AG04449 (cell line): ENCODE measurements at regions not wholly inside any gene's neighbourhood (a gene's known extent, or its start where the extent isn't known, plus 50 kb on each side); places are given as distances from the start of the nearest gene placed in this dataset.

ENCODE experiments used
- CTCF ChIA-PET: fragments of 350-600 bp; formaldehyde crosslinking; extraction: SDS; loops from one replicate; lab custom pipeline; 2021; ENCODE audit warnings: antibody characterized with exemption; lab: Yijun Ruan, JAX
- POLR2A ChIA-PET: fragments of 400-600, 350-600 bp; formaldehyde crosslinking; extraction: SDS; loops from one replicate; lab custom pipeline; 2020; ENCODE audit warnings: antibody characterized with exemption, inconsistent platforms; lab: Yijun Ruan, JAX
- DNase-seq: peaks from one replicate; pipeline ENCODE4 v3.0.0-alpha.2; 2010; ENCODE audit warnings: low read depth, low spot score
- H3K4me3 ChIP-seq: 2 replicates; pipeline ENCODE4 v1.5.1; 2011; ENCODE audit warnings: low read depth, mild to moderate bottlenecking, control low read depth, low read length
- CTCF ChIP-seq: IDR thresholded peaks from one replicate; pipeline ENCODE4 v1.5.1; 2011; ENCODE audit warnings: mild to moderate bottlenecking, moderate library complexity, low read length, control low read depth, inconsistent platforms; ENCODE audit not compliant: insufficient read depth; ENCODE audit errors: missing control alignments

- POLR2A ChIA-PET: interaction anchor here (2.9 kb wide), 1 partner anchor 81 kb away, joined by 8 read pairs; the partner anchor contains the start of gene BTG1
These were observed 80.6 kb downstream of the BTG1 start for GRCh38 chr12:92065018-92065499.

GRCh38 chr12:92064422-92064821, 81.2 kb downstream of the BTG1 start:
- ChIA-PET POLR2A (interaction anchor here (2.9 kb wide), 1 partner anchor 81 kb away, joined by 8 read pairs; the partner anchor contains the start of gene BTG1), CTCF (interaction anchor here (1.7 kb wide), 1 partner anchor 683 kb away, joined by 4 read pairs; no protein-coding TSS in a partner anchor)
- H3K4me3 ChIP-seq: no peak overlapping the region
- DNase-seq: no peak
- no peak for TF ChIP-seq CTCF

More at GRCh38 chr12:92065018-92065499, 80.6 kb downstream of the BTG1 start:
- H3K4me3 ChIP-seq: no peak overlapping the region
- CTCF ChIA-PET: interaction anchor here (1.4 to 1.7 kb wide), 2 partner anchors 9 to 684 kb away, joined by 4 read pairs; no protein-coding TSS in a partner anchor
- no peak for TF ChIP-seq CTCF
- DNase-seq: no peak

- DNase-seq: no peak
- H3K4me3 ChIP-seq: no peak overlapping the region
- TF ChIP-seq CTCF: no peak
- ChIA-PET CTCF (interaction anchor here (1.7 kb wide), 1 partner anchor 682 kb away, joined by 4 read pairs; no protein-coding TSS in a partner anchor), POLR2A (interaction anchor here (2.9 kb wide), 1 partner anchor 82 kb away, joined by 8 read pairs; the partner anchor contains the start of gene BTG1)
These were observed 82.0 kb downstream of the BTG1 start for GRCh38 chr12:92063641-92064040.

- CTCF ChIA-PET: interaction anchor here (1.0 kb wide), 1 partner anchor 251 kb away, joined by 4 read pairs; no protein-coding TSS in a partner anchor
- DNase-seq: no peak
- POLR2A ChIA-PET: interaction anchor here (2.9 kb wide), 1 partner anchor 83 kb away, joined by 8 read pairs; the partner anchor contains the start of gene BTG1
- no peak for TF ChIP-seq CTCF
- no peak overlapping the region for H3K4me3 ChIP-seq
These were observed 82.8 kb downstream of the BTG1 start for GRCh38 chr12:92062539-92063493.

- no peak overlapping the region for H3K4me3 ChIP-seq
- ChIA-PET CTCF (interaction anchor here (1.0 to 2.3 kb wide), 2 partner anchors 11 to 14 kb away, joined by 4 to 6 read pairs; no protein-coding TSS in a partner anchor), POLR2A (interaction anchor here (1.7 kb wide), 1 partner anchor 14 kb away, joined by 8 read pairs; no protein-coding TSS in a partner anchor)
- DNase-seq: no peak
- no peak for TF ChIP-seq CTCF
These were observed 84.6 kb downstream of the BTG1 start for GRCh38 chr12:92061061-92061460.
